ENCODE measurements at regions not wholly inside any gene's neighbourhood (a gene's known extent, or its start where the extent isn't known, plus 50 kb on each side); places are given as distances from the start of the nearest gene placed in this dataset.

- H3K9me3 Mint-ChIP-seq, result no peaks in the 10 kb centered on the region
- no peak for ATAC-seq
- no peak for DNase-seq
Measured at GRCh38 chr22:48808038-48808960, 1019.4 kb downstream of the BRD1 start.

GRCh38 chr22:48807155-48807554 lies 1020.5 kb downstream of the BRD1 start:
- ATAC-seq (no peak), DNase-seq (no peak)
- Mint-ChIP-seq H3K27me3 (ENCODE audit: low read depth) (peaks cover 3% of the 10 kb centered on the region), H3K36me3 (ENCODE audit: insufficient read depth) (no peaks in the 10 kb centered on the region), H3K4me1 (ENCODE audit: low read depth) (no peaks in the 10 kb centered on the region), H3K9me3 (no peaks in the 10 kb centered on the region), H3K4me3 (no peak overlapping the region)

More at GRCh38 chr22:48808038-48808960, 1019.4 kb downstream of the BRD1 start:
- H3K27me3 Mint-ChIP-seq (ENCODE audit: low read depth), result no peaks in the 10 kb centered on the region
- H3K4me3 Mint-ChIP-seq, result no peak overlapping the region
- no peaks in the 10 kb centered on the region for H3K36me3 Mint-ChIP-seq (ENCODE audit: insufficient read depth)
- no peaks in the 10 kb centered on the region for H3K4me1 Mint-ChIP-seq (ENCODE audit: low read depth)

GRCh38 chr22:48806227-48806781 lies 1021.4 kb downstream of the BRD1 start:
- H3K9me3 Mint-ChIP-seq, result no peaks in the 10 kb centered on the region
- no peak for ATAC-seq
- H3K4me1 Mint-ChIP-seq (ENCODE audit: low read depth), result no peaks in the 10 kb centered on the region
- H3K36me3 Mint-ChIP-seq (ENCODE audit: insufficient read depth), result no peaks in the 10 kb centered on the region
- H3K27me3 Mint-ChIP-seq (ENCODE audit: low read depth), result peaks cover 3% of the 10 kb centered on the region
- DNase-seq, result no peak
- no peak overlapping the region for H3K4me3 Mint-ChIP-seq

GRCh38 chr22:48805516-48805915 lies 1022.2 kb downstream of the BRD1 start:
- Mint-ChIP-seq H3K27me3 (ENCODE audit: low read depth) (peaks cover 3% of the 10 kb centered on the region), H3K4me3 (no peak overlapping the region), H3K4me1 (ENCODE audit: low read depth) (no peaks in the 10 kb centered on the region), H3K36me3 (ENCODE audit: insufficient read depth) (no peaks in the 10 kb centered on the region), H3K9me3 (no peaks in the 10 kb centered on the region)
- DNase-seq (no peak), ATAC-seq (no peak)

GRCh38 chr22:48804811-48805301 lies 1022.8 kb downstream of the BRD1 start:
- no peaks in the 10 kb centered on the region for H3K9me3 Mint-ChIP-seq
- no peak overlapping the region for H3K4me3 Mint-ChIP-seq
- no peaks in the 10 kb centered on the region for H3K4me1 Mint-ChIP-seq (ENCODE audit: low read depth)
- peaks cover 3% of the 10 kb centered on the region for H3K27me3 Mint-ChIP-seq (ENCODE audit: low read depth)
- no peak for DNase-seq
- H3K36me3 Mint-ChIP-seq (ENCODE audit: insufficient read depth), result no peaks in the 10 kb centered on the region
- ATAC-seq, result no peak

- ATAC-seq, result no peak
- Mint-ChIP-seq H3K4me3 (no peak overlapping the region), H3K27me3 (ENCODE audit: low read depth) (peaks cover 3% of the 10 kb centered on the region), H3K9me3 (no peaks in the 10 kb centered on the region), H3K4me1 (ENCODE audit: low read depth) (no peaks in the 10 kb centered on the region), H3K36me3 (ENCODE audit: insufficient read depth) (no peaks in the 10 kb centered on the region)
- DNase-seq, result no peak
Measured at GRCh38 chr22:48803948-48804810, 1023.5 kb downstream of the BRD1 start.

GRCh38 chr22:48803171-48803947 lies 1024.3 kb downstream of the BRD1 start:
- no peaks in the 10 kb centered on the region for H3K9me3 Mint-ChIP-seq
- no peaks in the 10 kb centered on the region for H3K4me1 Mint-ChIP-seq (ENCODE audit: low read depth)
- H3K4me3 Mint-ChIP-seq, result no peak overlapping the region
- H3K27me3 Mint-ChIP-seq (ENCODE audit: low read depth), result peaks cover 3% of the 10 kb centered on the region
- no peaks in the 10 kb centered on the region for H3K36me3 Mint-ChIP-seq (ENCODE audit: insufficient read depth)
- ATAC-seq (no peak), DNase-seq (no peak)

GRCh38 chr22:48802576-48802975 lies 1025.1 kb downstream of the BRD1 start:
- no peaks in the 10 kb centered on the region for H3K4me1 Mint-ChIP-seq (ENCODE audit: low read depth)
- ATAC-seq (no peak), DNase-seq (no peak)
- no peaks in the 10 kb centered on the region for H3K36me3 Mint-ChIP-seq (ENCODE audit: insufficient read depth)
- no peaks in the 10 kb centered on the region for H3K9me3 Mint-ChIP-seq
- H3K27me3 Mint-ChIP-seq (ENCODE audit: low read depth), result peaks cover 3% of the 10 kb centered on the region
- H3K4me3 Mint-ChIP-seq, result no peak overlapping the region

- Mint-ChIP-seq H3K4me3 (no peak overlapping the region), H3K9me3 (no peaks in the 10 kb centered on the region), H3K27me3 (ENCODE audit: low read depth) (peaks cover 3% of the 10 kb centered on the region), H3K4me1 (ENCODE audit: low read depth) (no peaks in the 10 kb centered on the region), H3K36me3 (ENCODE audit: insufficient read depth) (no peaks in the 10 kb centered on the region)
- ATAC-seq (no peak), DNase-seq (no peak)
Measured at GRCh38 chr22:48800886-48801607, 1026.6 kb downstream of the BRD1 start.

- ATAC-seq, result no peak
- no peaks in the 10 kb centered on the region for H3K36me3 Mint-ChIP-seq (ENCODE audit: insufficient read depth)
- no peaks in the 10 kb centered on the region for H3K9me3 Mint-ChIP-seq
- DNase-seq, result no peak
- H3K4me1 Mint-ChIP-seq (ENCODE audit: low read depth), result no peaks in the 10 kb centered on the region
- peaks cover 3% of the 10 kb centered on the region for H3K27me3 Mint-ChIP-seq (ENCODE audit: low read depth)
- no peak overlapping the region for H3K4me3 Mint-ChIP-seq
Measured at GRCh38 chr22:48800036-48800885, 1027.4 kb downstream of the BRD1 start.

GRCh38 chr22:48799227-48799970 lies 1028.3 kb downstream of the BRD1 start:
- H3K27me3 Mint-ChIP-seq (ENCODE audit: low read depth), result peaks cover 3% of the 10 kb centered on the region
- H3K4me1 Mint-ChIP-seq (ENCODE audit: low read depth), result no peaks in the 10 kb centered on the region
- no peaks in the 10 kb centered on the region for H3K9me3 Mint-ChIP-seq
- ATAC-seq (no peak), DNase-seq (no peak)
- no peak overlapping the region for H3K4me3 Mint-ChIP-seq
- H3K36me3 Mint-ChIP-seq (ENCODE audit: insufficient read depth), result no peaks in the 10 kb centered on the region
